ENCODE measurements at regions not wholly inside any gene's neighbourhood (a gene's known extent, or its start where the extent isn't known, plus 50 kb on each side); places are given as distances from the start of the nearest gene placed in this dataset.

- CTCF ChIA-PET: no interaction called here
Observed at GRCh38 chr6:137776786-137777686, 90.0 kb upstream of the TNFAIP3 start.

More at GRCh38 chr6:137776786-137777686, 90.0 kb upstream of the TNFAIP3 start:
- Histone ChIP-seq H4K20me1 (ENCODE audit: insufficient read depth) (no peaks in the 10 kb centered on the region), H3K9me2 (no peaks in the 10 kb centered on the region), H3K4me2 (no peak overlapping the region), H3K36me3 (replicated peaks in 1 of 2; ENCODE audit: control insufficient read depth in 1 of 2, insufficient read depth in 2 of 2, low read length in 1 of 2) (no peaks in the 10 kb centered on the region), H3K27me3 (ENCODE audit: insufficient read depth) (no peaks in the 10 kb centered on the region; the same call in 1 of the 2 replicates), H3K9me3 (no peaks in the 10 kb centered on the region), H3K79me2 (ENCODE audit: insufficient read depth) (no peaks in the 10 kb centered on the region), H3K4me1 (ENCODE audit: control insufficient read depth in 1 of 2, insufficient read depth in 2 of 2, low read depth in 1 of 2, low read length in 1 of 2) (no peaks in the 10 kb centered on the region), H3F3A (replicated peaks; ENCODE audit: insufficient read depth) (no peaks in the 10 kb centered on the region), H3K4me3 (ENCODE audit: low read depth in 2 of 2, low read length in 1 of 2) (no peak overlapping the region), H3K9ac (no peak overlapping the region), H2AFZ (ENCODE audit: low read depth) (no peak overlapping the region), H3K27ac (ENCODE audit: low read depth in 2 of 2, low read length in 1 of 2) (no peak overlapping the region)
- DNase-seq: no peak
- TF ChIP-seq MXI1 (IDR thresholded peaks at IDR 0.05; ENCODE audit: low read depth, low read length): no peak
- no peak for TF ChIP-seq SMC3 (IDR thresholded peaks at IDR 0.05; ENCODE audit: low read depth, low read length)
- no peak for TF ChIP-seq MAX (IDR thresholded peaks at IDR 0.05; ENCODE audit: low read depth)
- no peak for TF ChIP-seq JUND (IDR thresholded peaks at IDR 0.05)
- TF ChIP-seq ZBTB33 (IDR thresholded peaks at IDR 0.05; ENCODE audit: borderline replicate concordance, low read depth): no peak
- TF ChIP-seq NFIC (IDR thresholded peaks at IDR 0.05; ENCODE audit: borderline replicate concordance): no peak
- TF ChIP-seq NRF1 (IDR thresholded peaks at IDR 0.05; ENCODE audit: low read depth, low read length): no peak
- no peak for TF ChIP-seq TCF12 (IDR thresholded peaks at IDR 0.05)
- TF ChIP-seq SIN3A (IDR thresholded peaks at IDR 0.05; ENCODE audit: borderline replicate concordance, low read depth, low read length): no peak
- TF ChIP-seq PBX3 (IDR thresholded peaks at IDR 0.05): no peak
- no peak for TF ChIP-seq ELF1 (IDR thresholded peaks at IDR 0.05)
- TF ChIP-seq REST (IDR thresholded peaks at IDR 0.05; ENCODE audit: low read depth, low read length): no peak
- no peak for TF ChIP-seq EP300 (IDR thresholded peaks at IDR 0.05; ENCODE audit: borderline replicate concordance in 1 of 2, low read depth in 1 of 2, low read length in 1 of 2)
- no peak for TF ChIP-seq FOSL2 (IDR thresholded peaks at IDR 0.05; ENCODE audit: borderline replicate concordance, low read depth)
- no peak for TF ChIP-seq TAF1 (IDR thresholded peaks at IDR 0.05; ENCODE audit: borderline replicate concordance, low read depth, low read length)
- TF ChIP-seq IRF3 (IDR thresholded peaks at IDR 0.05; ENCODE audit: low read depth, low read length): no peak
- TF ChIP-seq RFX5 (IDR thresholded peaks at IDR 0.05; ENCODE audit: low read length): no peak
- TF ChIP-seq CTCF (IDR thresholded peaks at IDR 0.05): no peak
- no peak for TF ChIP-seq TEAD4 (IDR thresholded peaks at IDR 0.05; ENCODE audit: borderline replicate concordance, insufficient read depth)
- POLR2A ChIA-PET: no interaction called here
- WGBS (ENCODE audit: low lambda C conversion rate): 10% methylated on average over 15 of the region's 15 CpGs

Data from SK-N-SH (cell line).